A673 (cell line): ENCODE measurements at regions not wholly inside any gene's neighbourhood (a gene's known extent, or its start where the extent isn't known, plus 50 kb on each side); places are given as distances from the start of the nearest gene placed in this dataset.

Source experiments
- BruUV-seq: library from RNA; stranded (reverse); fragments of 400-500 nt; replicated peaks from 2 replicates; lab custom pipeline; 2021; lab: Mats Ljungman, UMichigan
- CTCF ChIA-PET: fragments of 300-600 bp; sonication (Branson Sonifier 250); formaldehyde crosslinking; loops from one replicate; lab custom pipeline; 2022; ENCODE audit warnings: antibody characterized with exemption; lab: Charles Lee
- POLR2A ChIA-PET: fragments of 300-600 bp; sonication (Branson Sonifier 250); formaldehyde crosslinking; loops from one replicate; lab custom pipeline; 2022; ENCODE audit warnings: antibody characterized with exemption; ENCODE audit not compliant: low non-redundant PET; lab: Charles Lee
- DNase-seq: peaks from one replicate; pipeline ENCODE4 v3.0.0-alpha.2; 2015; ENCODE audit warnings: low spot score
- H3K27ac ChIP-seq: fragments of 200-600 bp; sonication (generic); 2 replicates; pipeline ENCODE4 v1.5.1; 2016; ENCODE audit warnings: mixed run types, low read depth, mild to moderate bottlenecking, mixed read lengths, antibody characterized with exemption, low read length; ENCODE audit not compliant: poor library complexity, severe bottlenecking
- H3K27me3 ChIP-seq: fragments of 200-600 bp; sonication (generic); replicated peaks from 2 replicates; pipeline ENCODE4 v1.6.1; 2017; ENCODE audit warnings: mixed run types, low read depth, mild to moderate bottlenecking, mixed read lengths, antibody characterized with exemption, low read length; ENCODE audit not compliant: insufficient read depth, poor library complexity
- H3K36me3 ChIP-seq: fragments of 200-600 bp; sonication (generic); 2 replicates; pipeline ENCODE4 v1.6.1; 2016; ENCODE audit warnings: mixed run types, mild to moderate bottlenecking, mixed read lengths, antibody characterized with exemption, low read length; ENCODE audit not compliant: insufficient read depth, poor library complexity, severe bottlenecking
- H3K4me1 ChIP-seq: fragments of 200-600 bp; sonication (generic); 2 replicates; pipeline ENCODE4 v1.6.1; 2017; ENCODE audit warnings: mixed run types, mild to moderate bottlenecking, mixed read lengths, antibody characterized with exemption, low read length; ENCODE audit not compliant: insufficient read depth, poor library complexity, severe bottlenecking
- H3K4me3 ChIP-seq: fragments of 200-600 bp; sonication (generic); 2 replicates; pipeline ENCODE4 v1.5.1; 2016; ENCODE audit warnings: low read depth, mixed run types, mild to moderate bottlenecking, mixed read lengths, low read length; ENCODE audit not compliant: poor library complexity, severe bottlenecking
- H3K9me3 ChIP-seq: fragments of 200-600 bp; sonication (generic); 2 replicates; pipeline ENCODE4 v1.6.1; 2016; ENCODE audit warnings: mixed run types, low read depth, mild to moderate bottlenecking, mixed read lengths, antibody characterized with exemption, low read length; ENCODE audit not compliant: poor library complexity, severe bottlenecking
- EZH2 ChIP-seq: fragments of 200-600 bp; sonication (generic); IDR thresholded peaks from 2 replicates; pipeline ENCODE4 v1.6.1; 2017; ENCODE audit warnings: borderline replicate concordance, low read depth, mild to moderate bottlenecking, mixed read lengths, antibody characterized with exemption, low read length; ENCODE audit not compliant: poor library complexity, severe bottlenecking
- intact Hi-C: fragments of 100-400 bp; cut with micrococcal nuclease; formaldehyde crosslinking; loops from one replicate; pipeline ENCODE4 v1.10.0; 2022; ENCODE audit not compliant: unreplicated experiment
- TF ChIP-seq, protein P1 (sequence below): fragments of 300-800, 200-600 bp; sonication (generic); conservative IDR thresholded peaks from 2 replicates; pipeline ENCODE4 v1.5.1; 2017; ENCODE audit warnings: low read depth, mild to moderate bottlenecking, antibody characterized with exemption, low read length, moderate library complexity, mixed read lengths

DNA sequence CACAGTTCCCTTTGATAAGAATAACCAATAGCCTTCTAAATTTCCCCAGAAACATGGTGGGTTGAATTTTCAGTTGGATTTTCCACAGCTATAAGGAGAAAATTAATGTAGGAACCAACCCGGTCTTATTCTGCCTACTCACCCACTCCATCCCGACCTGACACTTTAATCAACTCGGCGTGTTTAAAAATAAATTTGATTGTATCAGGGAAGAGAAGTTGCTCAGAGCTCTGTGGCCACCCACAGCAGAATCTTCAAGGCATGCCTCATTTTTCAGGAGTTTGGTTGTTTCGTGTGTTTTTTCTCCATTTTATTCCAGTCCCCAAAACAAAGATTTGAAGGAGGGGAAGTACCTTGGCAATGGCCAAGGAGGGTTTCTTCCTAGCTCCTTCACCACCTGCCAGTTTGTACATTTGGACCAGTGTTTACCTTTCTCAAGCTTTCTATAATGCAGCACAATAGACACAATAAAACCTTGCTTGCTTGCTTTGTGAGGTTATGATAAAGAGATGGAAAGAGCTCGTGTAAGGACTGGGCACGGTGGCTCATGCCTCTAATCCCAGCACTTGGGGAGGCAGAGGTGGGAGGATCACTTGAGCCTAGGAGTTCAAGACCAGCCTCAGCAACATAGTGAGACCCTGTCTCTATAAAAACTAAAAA, 297.2 kb upstream of the JARID2 start:
- ChIA-PET POLR2A (no interaction called here), CTCF (no interaction called here)
- H3K4me1 ChIP-seq, result peaks cover 4% of the 10 kb centered on the region
- H3K9me3 ChIP-seq, result no peaks in the 10 kb centered on the region
- H3K27ac ChIP-seq, result no peak overlapping the region
- H3K4me3 ChIP-seq, result no peak overlapping the region
- intact Hi-C loops, result no loop called here
- DNase-seq, result no peak
- H3K27me3 ChIP-seq, result no peaks in the 10 kb centered on the region
- no peaks in the 10 kb centered on the region for H3K36me3 ChIP-seq
- no TSS peak for BruUV-seq
- no peak for TF ChIP-seq EZH2
- TF ChIP-seq, protein P1, sequence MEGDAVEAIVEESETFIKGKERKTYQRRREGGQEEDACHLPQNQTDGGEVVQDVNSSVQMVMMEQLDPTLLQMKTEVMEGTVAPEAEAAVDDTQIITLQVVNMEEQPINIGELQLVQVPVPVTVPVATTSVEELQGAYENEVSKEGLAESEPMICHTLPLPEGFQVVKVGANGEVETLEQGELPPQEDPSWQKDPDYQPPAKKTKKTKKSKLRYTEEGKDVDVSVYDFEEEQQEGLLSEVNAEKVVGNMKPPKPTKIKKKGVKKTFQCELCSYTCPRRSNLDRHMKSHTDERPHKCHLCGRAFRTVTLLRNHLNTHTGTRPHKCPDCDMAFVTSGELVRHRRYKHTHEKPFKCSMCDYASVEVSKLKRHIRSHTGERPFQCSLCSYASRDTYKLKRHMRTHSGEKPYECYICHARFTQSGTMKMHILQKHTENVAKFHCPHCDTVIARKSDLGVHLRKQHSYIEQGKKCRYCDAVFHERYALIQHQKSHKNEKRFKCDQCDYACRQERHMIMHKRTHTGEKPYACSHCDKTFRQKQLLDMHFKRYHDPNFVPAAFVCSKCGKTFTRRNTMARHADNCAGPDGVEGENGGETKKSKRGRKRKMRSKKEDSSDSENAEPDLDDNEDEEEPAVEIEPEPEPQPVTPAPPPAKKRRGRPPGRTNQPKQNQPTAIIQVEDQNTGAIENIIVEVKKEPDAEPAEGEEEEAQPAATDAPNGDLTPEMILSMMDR, result no peak

DNA sequence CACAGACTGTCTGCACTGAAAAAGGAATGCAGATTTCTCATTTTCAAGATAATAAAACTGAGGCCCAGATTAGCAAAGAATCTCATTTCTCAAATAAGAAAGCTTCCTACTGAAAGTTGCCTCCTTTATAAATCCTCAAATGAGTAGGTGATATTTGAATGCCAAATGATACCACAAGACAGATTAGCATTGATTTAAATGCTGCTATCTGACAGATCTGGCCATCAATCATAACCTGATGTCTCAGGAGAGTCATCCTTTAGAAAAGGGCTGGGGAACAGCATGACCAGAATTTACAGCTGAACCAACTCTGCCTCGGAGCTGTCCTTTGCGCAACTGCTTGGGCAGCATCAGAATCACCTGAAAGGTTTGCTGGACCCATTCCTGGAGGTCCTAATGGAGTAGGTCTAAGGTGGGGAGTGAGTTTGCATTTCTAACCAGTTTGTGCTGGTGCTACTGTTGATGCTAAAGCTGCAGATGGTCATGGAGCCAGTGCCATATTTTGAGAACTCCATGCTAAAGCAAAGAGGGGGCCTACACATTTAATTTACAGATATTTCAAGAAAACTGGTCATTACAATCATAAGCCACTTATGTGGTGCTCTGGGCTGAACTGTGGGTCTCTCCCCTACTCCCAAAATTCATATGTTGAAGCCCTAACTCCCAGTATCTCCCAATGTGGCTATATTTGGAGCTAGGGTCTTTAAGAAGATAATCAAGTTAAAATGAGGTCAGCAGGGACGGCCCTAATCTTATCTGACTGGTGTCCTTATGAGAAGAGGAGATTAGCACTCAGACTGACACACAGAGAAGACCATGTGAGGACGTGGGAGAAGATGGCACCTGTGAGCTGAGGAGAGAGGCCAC, 295.5 kb upstream of the JARID2 start:
- Histone ChIP-seq H3K36me3 (no peaks in the 10 kb centered on the region), H3K4me1 (no peaks in the 10 kb centered on the region), H3K9me3 (no peaks in the 10 kb centered on the region), H3K27me3 (no peaks in the 10 kb centered on the region), H3K4me3 (no peak overlapping the region), H3K27ac (no peak overlapping the region)
- intact Hi-C loops, result no loop called here
- CTCF ChIA-PET, result no interaction called here
- no TSS peak for BruUV-seq
- TF ChIP-seq EZH2, result no peak
- TF ChIP-seq, protein P1, result no peak
- DNase-seq, result no peak
- POLR2A ChIA-PET, result no interaction called here

DNA sequence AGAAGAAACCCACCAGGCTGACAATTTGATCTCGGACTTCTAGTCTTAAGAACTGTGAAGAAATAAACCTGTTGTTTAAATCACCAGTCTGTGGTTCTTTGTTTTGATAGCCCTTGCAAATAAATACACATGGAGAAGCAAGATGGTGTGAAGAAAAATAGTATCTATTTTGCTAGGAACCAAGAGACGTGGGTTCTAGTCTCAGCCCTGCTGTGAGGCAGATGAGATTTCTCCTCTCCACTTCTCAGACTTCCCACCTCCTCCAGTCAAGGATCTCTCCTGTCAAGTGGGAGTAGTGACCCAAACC, 294.9 kb upstream of the JARID2 start:
- H3K4me1 ChIP-seq, result no peaks in the 10 kb centered on the region
- intact Hi-C loops, result no loop called here
- H3K9me3 ChIP-seq, result no peaks in the 10 kb centered on the region
- no TSS peak for BruUV-seq
- DNase-seq, result no peak
- no peak overlapping the region for H3K4me3 ChIP-seq
- no peaks in the 10 kb centered on the region for H3K27me3 ChIP-seq
- ChIA-PET POLR2A (no interaction called here), CTCF (no interaction called here)
- no peak overlapping the region for H3K27ac ChIP-seq
- H3K36me3 ChIP-seq, result no peaks in the 10 kb centered on the region
- TF ChIP-seq, protein P1, result no peak
- no peak for TF ChIP-seq EZH2
